ENCODE measurements at regions not wholly inside any gene's neighbourhood (a gene's known extent, or its start where the extent isn't known, plus 50 kb on each side); places are given as distances from the start of the nearest gene placed in this dataset.

DNA sequence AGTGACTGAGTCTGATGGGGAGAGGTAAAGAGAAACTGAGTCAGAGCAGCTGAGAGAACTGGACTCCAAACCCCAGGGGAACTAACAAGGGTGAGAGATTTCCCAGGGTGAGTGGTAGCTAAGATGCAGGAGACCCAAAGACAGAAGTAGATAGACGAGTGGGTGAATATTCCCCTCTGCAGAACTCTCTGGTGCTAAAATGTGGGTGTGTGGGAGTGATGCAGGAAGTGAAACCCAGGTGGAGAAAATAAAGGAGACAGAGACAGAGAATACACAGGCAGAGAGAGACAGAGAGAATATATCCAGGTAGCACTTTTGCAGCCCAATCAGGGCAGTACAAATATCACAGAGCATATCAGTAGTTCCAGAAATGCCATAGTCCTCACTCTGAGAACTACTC, 212.5 kb upstream of the ZIC3 start:
- Histone ChIP-seq H3K36me3 (no peaks in the 10 kb centered on the region), H3K9me3 (replicated peaks in 1 of 11) (no peaks in the 10 kb centered on the region; a peak in 1 of 22 replicates), H3K4me3 (no peak overlapping the region), H4K20me1 (no peaks in the 10 kb centered on the region), H3K9ac (no peak overlapping the region), H3K4me1 (no peaks in the 10 kb centered on the region), H3K27ac (no peak overlapping the region), H3K27me3 (peaks cover 82 to 100% (median 99%) of the 10 kb centered on the region in 11 experiments), H3K4me2 (no peak overlapping the region)
- no peak for TF ChIP-seq Cebpa-rat (IDR thresholded peaks at IDR 0.05)

DNA sequence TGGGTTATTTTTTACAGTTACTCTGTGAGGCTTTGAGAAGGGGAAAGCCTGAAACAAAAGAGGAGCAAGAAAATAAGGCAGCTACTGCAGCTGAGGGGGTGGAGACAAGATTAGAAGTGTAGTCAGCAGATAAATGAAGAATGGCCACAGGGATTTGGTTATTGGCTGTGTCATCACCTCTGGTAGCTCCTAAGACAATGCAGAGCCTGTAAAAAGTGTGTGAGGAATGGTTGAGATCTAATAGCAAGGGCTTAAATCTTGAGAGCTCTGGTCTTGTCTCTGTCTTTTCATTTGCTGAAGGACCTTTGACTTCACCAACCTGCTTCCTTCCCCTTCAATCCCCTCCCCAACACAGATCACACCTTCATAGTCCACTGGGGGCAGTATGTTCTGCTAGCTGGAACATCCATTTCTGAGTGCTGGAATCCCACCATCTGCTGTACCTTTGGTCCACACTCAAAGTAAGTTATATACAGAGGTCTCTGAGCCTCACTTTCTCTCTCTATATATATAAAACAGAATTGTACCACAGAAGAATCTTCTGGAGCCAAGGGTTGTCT, 213.7 kb upstream of the ZIC3 start:
- no peaks in the 10 kb centered on the region; a peak in 1 of 22 replicates for H3K9me3 ChIP-seq (replicated peaks in 1 of 11)
- no peak overlapping the region for H3K4me2 ChIP-seq
- TF ChIP-seq Cebpa-rat (IDR thresholded peaks at IDR 0.05), result no peak
- H3K27ac ChIP-seq, result no peak overlapping the region
- H3K36me3 ChIP-seq, result no peaks in the 10 kb centered on the region
- no peak overlapping the region for H3K9ac ChIP-seq
- peaks cover 83 to 100% (median 99%) of the 10 kb centered on the region in 11 experiments for H3K27me3 ChIP-seq
- no peaks in the 10 kb centered on the region for H4K20me1 ChIP-seq
- H3K4me3 ChIP-seq, result no peak overlapping the region
- H3K4me1 ChIP-seq, result no peaks in the 10 kb centered on the region

DNA sequence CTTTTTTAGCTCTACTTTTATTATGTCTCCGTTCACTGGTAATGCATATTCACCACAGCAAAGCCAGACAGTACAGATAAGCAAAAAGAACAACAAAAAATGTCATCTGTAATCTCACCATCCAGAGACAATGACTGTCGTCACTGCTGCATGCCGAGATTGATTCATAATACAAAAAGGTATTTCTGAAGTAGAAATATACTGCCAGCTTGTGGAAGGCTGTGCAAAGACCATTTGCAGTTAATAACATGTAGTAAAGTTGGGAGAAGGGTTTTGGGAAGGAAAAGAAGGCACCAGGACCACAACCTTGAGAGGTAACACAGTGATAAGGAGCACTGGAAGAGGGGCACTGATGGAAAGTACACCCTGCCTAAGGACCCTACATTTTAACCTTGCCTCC, 223.0 kb upstream of the ZIC3 start:
- no peak for TF ChIP-seq Cebpa-rat (IDR thresholded peaks at IDR 0.05)
- no peaks in the 10 kb centered on the region for H3K36me3 ChIP-seq
- no peaks in the 10 kb centered on the region for H3K4me1 ChIP-seq
- no peak overlapping the region for H3K9ac ChIP-seq
- H3K4me3 ChIP-seq, result no peak overlapping the region
- H3K27ac ChIP-seq, result no peak overlapping the region
- H3K4me2 ChIP-seq, result no peak overlapping the region
- H3K27me3 ChIP-seq, result peaks cover 91 to 100% (median 100%) of the 10 kb centered on the region in 11 experiments
- no peaks in the 10 kb centered on the region; a peak in 1 of 22 replicates for H4K20me1 ChIP-seq
- no peaks in the 10 kb centered on the region; a peak in 1 of 22 replicates for H3K9me3 ChIP-seq (replicated peaks in 1 of 11)

DNA sequence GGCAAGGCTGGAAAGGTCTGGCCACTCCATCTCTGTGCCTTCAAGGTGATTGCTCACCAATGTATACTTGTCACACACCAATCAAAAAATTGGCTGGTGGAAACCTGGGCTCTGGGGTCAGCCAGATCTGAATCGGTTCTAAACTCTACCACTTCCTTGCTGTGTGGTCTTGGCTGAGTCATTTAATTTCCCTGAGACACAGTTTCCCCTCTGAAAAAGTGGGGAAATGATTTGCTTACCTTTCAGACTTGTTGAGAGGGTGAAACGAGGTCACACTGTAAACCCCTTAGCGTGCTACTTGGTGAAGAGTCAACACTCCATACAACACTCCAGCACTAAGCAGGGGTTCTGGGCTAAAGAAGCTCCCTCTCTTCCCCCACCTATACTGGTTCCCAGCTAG, 252.3 kb upstream of the ZIC3 start:
- Histone ChIP-seq H3K4me3 (no peak overlapping the region), H3K4me1 (no peaks in the 10 kb centered on the region), H3K9ac (no peak overlapping the region), H3K9me3 (replicated peaks in 1 of 11) (peaks cover 14 to 53% (median 28%) of the 10 kb centered on the region in 11 experiments), H4K20me1 (no peaks in the 10 kb centered on the region), H3K4me2 (no peak overlapping the region), H3K36me3 (no peaks in the 10 kb centered on the region), H3K27me3 (peaks cover 14 to 51% (median 35%) of the 10 kb centered on the region in 11 experiments; a peak in 21 of 22 replicates), H3K27ac (no peak overlapping the region)
- no peak for TF ChIP-seq Cebpa-rat (IDR thresholded peaks at IDR 0.05)

DNA sequence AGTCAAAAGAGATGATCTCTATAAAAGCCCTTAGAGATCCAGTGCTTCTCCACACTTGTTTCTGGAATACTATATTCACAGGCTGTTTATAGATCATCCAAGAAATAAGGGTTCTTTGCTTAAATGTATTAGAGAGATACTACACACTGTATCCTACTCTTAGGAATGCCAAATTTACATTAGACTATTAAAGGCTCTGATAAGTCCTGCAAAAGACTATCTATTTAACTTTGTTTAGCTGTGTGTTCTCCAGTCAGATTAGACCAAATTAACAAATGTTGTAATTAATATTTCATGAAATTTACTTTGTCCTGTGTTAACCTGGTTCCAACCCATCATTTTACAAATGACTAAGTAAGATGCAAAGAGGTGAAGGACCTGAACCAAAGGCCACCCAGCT, 260.5 kb upstream of the ZIC3 start:
- Histone ChIP-seq H3K27ac (no peak overlapping the region), H3K4me2 (no peak overlapping the region), H3K9me3 (replicated peaks in 1 of 11) (peaks cover 0 to 18% (median 8%) of the 10 kb centered on the region in 11 experiments; a peak in 12 of 22 replicates), H3K27me3 (peaks cover 60 to 99% (median 93%) of the 10 kb centered on the region in 11 experiments), H3K36me3 (no peaks in the 10 kb centered on the region), H3K9ac (no peak overlapping the region), H3K4me3 (no peak overlapping the region), H4K20me1 (no peaks in the 10 kb centered on the region; a peak in 1 of 22 replicates), H3K4me1 (no peaks in the 10 kb centered on the region)
- TF ChIP-seq Cebpa-rat (IDR thresholded peaks at IDR 0.05), result no peak

DNA sequence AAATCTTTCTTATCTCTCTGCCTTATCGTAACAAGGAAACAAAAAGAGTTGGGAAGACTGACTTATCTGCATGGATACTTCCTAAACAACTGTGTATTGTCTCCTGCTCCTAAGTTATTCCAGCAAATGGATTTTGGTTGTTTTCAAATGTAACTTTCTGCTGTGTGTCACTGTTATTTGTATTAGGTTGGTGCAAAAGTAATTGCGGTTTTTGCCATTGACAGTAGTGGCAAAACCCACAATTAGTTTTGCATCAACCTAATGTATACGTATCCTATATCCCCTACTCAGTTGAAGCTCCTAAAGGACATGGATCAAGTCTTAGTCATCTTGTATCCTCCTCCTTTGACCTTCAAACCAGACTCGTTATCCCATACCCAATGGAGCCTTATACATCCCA, 263.4 kb upstream of the GPR101 start:
- Histone ChIP-seq H3K9me3 (replicated peaks in 1 of 11) (0 out of 22 replicates have a peak, but pooled peaks cover 0 to 4% (median 0%) of the 10 kb centered on the region in 11 experiments), H3K27me3 (peaks cover 17 to 81% (median 65%) of the 10 kb centered on the region in 11 experiments; a peak in 21 of 22 replicates), H3K4me1 (no peaks in the 10 kb centered on the region), H3K4me2 (no peak overlapping the region), H4K20me1 (no peaks in the 10 kb centered on the region), H3K9ac (no peak overlapping the region), H3K27ac (no peak overlapping the region), H3K36me3 (no peaks in the 10 kb centered on the region), H3K4me3 (no peak overlapping the region)
- TF ChIP-seq Cebpa-rat (IDR thresholded peaks at IDR 0.05), result no peak

DNA sequence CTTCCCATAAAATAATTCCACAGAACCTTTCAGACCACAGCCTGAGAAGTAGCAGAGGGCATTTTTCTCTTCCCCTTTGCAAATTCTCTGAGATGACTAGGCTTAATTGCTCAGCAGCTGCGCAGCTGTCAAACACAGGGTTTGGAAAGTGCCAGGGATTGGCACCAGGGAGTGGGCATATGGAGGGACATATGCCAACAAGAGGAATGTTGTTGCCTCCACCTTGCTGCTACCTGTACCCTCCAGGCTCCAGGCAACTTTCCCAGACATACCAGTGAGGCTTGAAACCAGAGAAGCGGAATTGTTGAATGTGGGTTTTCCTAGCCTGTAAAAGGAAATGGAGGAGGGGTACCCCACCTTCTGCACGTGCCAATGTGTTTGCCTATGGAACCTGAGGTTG, 256.2 kb upstream of the GPR101 start:
- Histone ChIP-seq H3K27me3 (peaks cover 42 to 90% (median 83%) of the 10 kb centered on the region in 11 experiments), H4K20me1 (peaks cover 0 to 5% (median 0%) of the 10 kb centered on the region in 11 experiments; a peak in 2 of 22 replicates), H3K36me3 (no peaks in the 10 kb centered on the region), H3K9ac (no peak overlapping the region), H3K27ac (no peak overlapping the region), H3K9me3 (replicated peaks in 1 of 11) (peaks cover 0 to 8% (median 0%) of the 10 kb centered on the region in 11 experiments; a peak in 1 of 22 replicates), H3K4me3 (no peak overlapping the region), H3K4me1 (no peaks in the 10 kb centered on the region), H3K4me2 (no peak overlapping the region)
- TF ChIP-seq Cebpa-rat (IDR thresholded peaks at IDR 0.05), result no peak

DNA sequence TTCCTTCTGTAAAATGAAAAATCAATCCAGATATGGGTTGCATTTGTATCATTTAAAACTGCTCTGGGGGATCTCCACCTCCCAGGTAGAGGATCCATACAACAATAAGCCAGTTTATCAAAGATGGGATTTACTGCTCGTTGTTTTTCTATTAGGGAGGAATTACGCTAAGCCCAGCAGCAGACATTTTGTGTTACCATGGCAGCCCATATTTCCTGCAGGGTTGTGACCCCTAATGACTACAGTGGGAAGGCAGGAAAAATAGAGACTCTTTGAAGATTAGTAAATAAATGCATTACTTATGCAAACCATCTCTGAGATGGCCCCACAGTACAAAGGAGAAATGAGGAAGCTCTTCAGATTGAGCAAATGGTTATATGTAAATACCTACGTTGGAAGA, 253.4 kb upstream of the GPR101 start:
- Histone ChIP-seq H4K20me1 (peaks cover 0 to 5% (median 0%) of the 10 kb centered on the region in 11 experiments; a peak in 2 of 22 replicates), H3K4me2 (no peak overlapping the region), H3K4me1 (no peaks in the 10 kb centered on the region), H3K27me3 (peaks cover 63 to 99% (median 96%) of the 10 kb centered on the region in 11 experiments), H3K36me3 (no peaks in the 10 kb centered on the region), H3K27ac (no peak overlapping the region), H3K9ac (no peak overlapping the region), H3K9me3 (replicated peaks in 1 of 11) (peaks cover 0 to 4% (median 0%) of the 10 kb centered on the region in 11 experiments; a peak in 1 of 22 replicates), H3K4me3 (no peak overlapping the region)
- no peak for TF ChIP-seq Cebpa-rat (IDR thresholded peaks at IDR 0.05)

DNA sequence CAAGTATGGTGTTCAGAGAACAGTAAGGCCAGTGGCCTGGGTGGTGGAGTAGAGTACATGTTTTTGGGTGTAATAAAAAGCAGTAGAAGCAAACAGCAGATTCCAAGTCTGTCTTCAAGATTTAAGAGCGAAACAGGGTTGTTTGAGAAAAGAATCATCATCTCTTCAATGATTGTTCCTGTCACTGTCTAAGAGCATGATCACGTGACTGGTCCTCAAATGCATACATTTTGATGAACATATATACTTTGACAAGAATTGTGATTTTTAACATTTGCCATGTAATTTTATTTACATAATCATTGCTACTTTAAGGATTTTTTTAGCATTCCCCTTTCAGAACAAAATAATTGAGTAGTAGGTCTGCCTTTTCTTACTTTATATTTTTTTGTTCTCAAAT, 252.6 kb upstream of the GPR101 start:
- peaks cover 0 to 4% (median 0%) of the 10 kb centered on the region in 11 experiments; a peak in 1 of 22 replicates for H4K20me1 ChIP-seq
- no peak overlapping the region for H3K9ac ChIP-seq
- H3K36me3 ChIP-seq, result no peaks in the 10 kb centered on the region
- H3K27me3 ChIP-seq, result peaks cover 64 to 99% (median 96%) of the 10 kb centered on the region in 11 experiments
- no peak overlapping the region for H3K27ac ChIP-seq
- H3K9me3 ChIP-seq (replicated peaks in 1 of 11), result peaks cover 0 to 4% (median 0%) of the 10 kb centered on the region in 11 experiments; a peak in 1 of 22 replicates
- H3K4me2 ChIP-seq, result no peak overlapping the region
- H3K4me1 ChIP-seq, result no peaks in the 10 kb centered on the region
- no peak overlapping the region for H3K4me3 ChIP-seq
- TF ChIP-seq Cebpa-rat (IDR thresholded peaks at IDR 0.05), result no peak

DNA sequence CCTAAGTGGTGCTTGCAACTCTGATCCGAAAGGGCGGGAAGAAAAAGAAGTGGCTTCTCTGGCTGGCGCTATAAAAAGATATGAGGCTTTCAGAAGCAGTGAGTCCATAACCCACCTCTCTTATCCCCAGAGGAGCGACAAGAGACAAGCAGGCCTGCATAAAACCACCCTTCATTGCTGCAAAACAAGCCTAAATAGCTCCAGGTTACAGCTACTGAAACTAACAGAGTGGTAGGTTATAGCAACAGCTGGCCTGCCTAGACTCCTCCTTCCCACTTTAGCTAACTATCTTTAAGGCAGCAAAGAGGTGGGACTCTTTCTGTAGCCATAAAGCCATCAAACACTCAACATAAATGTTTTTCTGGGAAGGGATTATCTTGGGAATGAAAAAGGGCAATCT, 245.0 kb upstream of the GPR101 start:
- no peaks in the 10 kb centered on the region for H3K4me1 ChIP-seq
- H3K4me2 ChIP-seq, result no peak overlapping the region
- H3K27me3 ChIP-seq, result peaks cover 95 to 100% (median 99%) of the 10 kb centered on the region in 11 experiments
- H3K9ac ChIP-seq, result no peak overlapping the region
- peaks cover 0 to 5% (median 0%) of the 10 kb centered on the region in 11 experiments; a peak in 2 of 22 replicates for H4K20me1 ChIP-seq
- TF ChIP-seq Cebpa-rat (IDR thresholded peaks at IDR 0.05), result no peak
- H3K9me3 ChIP-seq (replicated peaks in 1 of 11), result no peaks in the 10 kb centered on the region
- no peaks in the 10 kb centered on the region for H3K36me3 ChIP-seq
- no peak overlapping the region for H3K4me3 ChIP-seq
- H3K27ac ChIP-seq, result no peak overlapping the region
